Fibroblast of skin of left quadriceps (primary cell): ENCODE measurements at regions not wholly inside any gene's neighbourhood (a gene's known extent, or its start where the extent isn't known, plus 50 kb on each side); places are given as distances from the start of the nearest gene placed in this dataset.
"Not testable (repeated sequence)": the region's sequence is repeated elsewhere in the genome, so short reads cannot be mapped to it uniquely, and the experiment has no call there.

ENCODE experiments used
- DNase-seq, 2 experiments: peaks; one replicate each; pipeline ENCODE4 v3.0.0-alpha.2; 2013; ENCODE audit warnings: low read depth in 2 of 2

DNA sequence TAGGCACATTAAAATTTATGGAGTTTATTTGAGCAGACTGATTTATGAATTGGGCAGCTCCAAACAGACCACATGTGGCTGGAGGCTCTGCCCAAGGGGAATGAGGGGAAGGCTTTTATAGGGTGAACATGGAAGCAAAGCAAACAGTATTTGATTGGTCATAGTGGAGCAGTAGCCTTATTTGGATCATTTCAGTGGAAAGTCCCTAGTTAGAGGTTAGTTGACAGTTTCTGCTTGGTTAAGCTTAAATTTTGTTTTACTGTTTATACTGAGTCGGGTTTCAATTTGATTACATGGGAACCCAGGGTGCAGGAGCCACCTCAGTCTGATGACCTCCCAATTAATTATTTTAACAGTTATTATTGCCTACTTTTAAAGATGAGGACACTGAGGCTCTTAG lies 140.5 kb downstream of the NDFIP2 start:
- DNase-seq, result no peak

DNA sequence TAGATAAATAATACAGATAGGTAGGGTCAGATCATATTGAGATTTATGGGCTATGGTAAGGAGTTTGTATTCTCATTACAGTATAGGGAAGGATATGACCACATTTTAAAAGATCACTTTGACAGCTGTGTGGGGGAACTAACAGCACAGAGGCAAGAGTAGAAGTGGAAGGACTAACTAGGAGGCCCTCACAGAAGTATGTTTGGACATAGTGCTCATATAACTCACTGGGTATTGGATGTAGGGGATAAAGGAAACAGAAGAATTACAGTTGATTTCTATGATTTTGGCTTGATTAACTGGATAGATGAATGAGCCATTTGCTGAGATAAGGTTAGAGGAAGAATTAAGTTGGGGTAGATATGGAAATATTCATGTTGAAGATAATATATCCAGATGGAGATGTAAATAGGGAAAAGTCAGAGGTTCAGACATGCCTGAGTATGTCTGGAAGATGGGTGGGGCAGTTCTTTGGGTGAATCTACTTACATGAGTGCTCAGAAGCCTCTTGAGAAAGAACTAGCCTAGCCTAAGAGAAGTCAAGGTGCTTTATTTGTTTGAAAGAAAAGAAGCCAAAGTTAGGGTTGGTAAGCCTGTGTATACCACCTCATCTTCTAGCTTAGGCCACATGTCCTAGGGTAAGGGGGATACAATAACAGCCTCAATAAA lies 133.4 kb downstream of the NDFIP2 start:
- DNase-seq, result no peak

DNA sequence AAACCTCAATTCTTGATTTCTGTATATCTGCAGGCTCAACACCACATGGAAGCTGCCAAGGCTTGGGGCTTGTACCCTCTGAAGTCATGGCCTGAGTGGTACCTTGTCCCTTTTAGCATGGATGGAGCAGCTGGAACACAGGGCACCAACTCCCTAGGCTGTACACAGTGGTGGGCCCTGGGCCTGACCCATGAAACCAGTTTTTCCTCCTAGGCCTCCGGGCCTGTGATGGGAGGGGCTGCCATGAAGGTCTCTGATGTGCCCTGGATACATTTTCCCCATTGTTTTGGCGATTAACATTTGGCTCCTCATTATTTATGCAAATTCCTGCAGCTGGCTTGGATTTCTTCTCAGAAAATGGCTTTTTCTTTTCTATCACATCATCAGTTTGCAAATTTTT lies 131.6 kb downstream of the NDFIP2 start:
- no peak for DNase-seq

DNA sequence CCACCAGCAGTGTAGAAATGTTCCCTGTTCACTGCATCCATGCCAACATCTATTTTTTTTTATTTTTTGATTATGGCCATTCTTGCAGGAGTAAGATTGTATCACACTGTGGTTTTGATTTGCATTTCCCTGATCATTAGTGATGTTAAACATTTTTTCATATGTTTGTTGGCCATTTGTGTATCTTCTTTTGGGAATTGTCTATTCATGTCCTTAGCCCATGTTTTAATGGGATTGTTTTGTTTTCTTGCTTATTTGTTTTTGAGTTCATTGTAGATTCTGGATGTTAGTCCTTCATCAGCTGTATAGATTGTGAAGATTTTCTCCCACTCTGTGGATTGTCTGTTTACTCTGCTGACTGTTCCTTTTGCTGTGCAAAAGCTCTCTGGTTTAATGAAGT lies 126.9 kb downstream of the NDFIP2 start:
- DNase-seq, result not testable (repeated sequence)
